K562 (cell line): ENCODE measurements at regions not wholly inside any gene's neighbourhood (a gene's known extent, or its start where the extent isn't known, plus 50 kb on each side); places are given as distances from the start of the nearest gene placed in this dataset.
"Not testable (repeated sequence)": the region's sequence is repeated elsewhere in the genome, so short reads cannot be mapped to it uniquely, and the experiment has no call there.

Source experiments
- ATAC-seq: fragments of 200-7000 bp; cut with Tn5 transposase; 3 replicates; pipeline ENCODE4 v1.9.1; 2020; ENCODE audit warnings: moderate library complexity
- BruUV-seq: library from RNA; stranded (reverse); fragments of 400-500 nt; replicated peaks from 2 replicates; lab custom pipeline; 2021; lab: Mats Ljungman, UMichigan
- CTCF ChIA-PET: fragments of 300-600 bp; formaldehyde crosslinking; extraction: SDS; loops from one replicate; lab custom pipeline; 2021; ENCODE audit warnings: low intra/inter-chr PET ratio; lab: Yijun Ruan, JAX
- POLR2A ChIA-PET: fragments of 300-600, 350-650 bp; sonication (Branson Sonifier 250); formaldehyde crosslinking; extraction: SDS; loops from one replicate; lab custom pipeline; 2021; ENCODE audit warnings: antibody characterized with exemption, inconsistent platforms; lab: Yijun Ruan, JAX
- DNase-seq, 4 experiments: peaks; one replicate each; pipeline versions ENCODE4 v3.0.0 to v3.0.0-alpha.2; 2011 to 2018; ENCODE audit warnings: low spot score in 3 of 4, mixed read lengths in 3 of 4; ENCODE audit errors: extremely low read depth in 1 of 4
- FAIRE-seq: peaks from 2 replicates; lab custom pipeline; 2011; peaks lifted over from hg19 to GRCh38; lab: Jason Lieb, UNC
- H2AFZ ChIP-seq: 2 replicates; pipeline ENCODE4 v1.6.0; 2011; ENCODE audit warnings: low read depth, low read length, control low read depth, inconsistent platforms
- H3K27ac ChIP-seq: fragments of 200-600 bp; 3 replicates; pipeline ENCODE4 v1.8.0; 2011; ENCODE audit warnings: low read depth, mild to moderate bottlenecking, control low read depth, inconsistent platforms, low read length, moderate library complexity, mixed read lengths; ENCODE audit errors: extremely low read depth
- H3K27me3 ChIP-seq, 2 experiments: fragments of 300-600 bp in 1 of 2; 2 replicates in 1 of 2; 3 replicates in 1 of 2; pipeline versions ENCODE4 v1.6.0 to v1.8.0; 2011; ENCODE audit warnings: inconsistent platforms in 2 of 2, low read length in 2 of 2, mild to moderate bottlenecking in 1 of 2, mixed read lengths in 1 of 2, moderate library complexity in 1 of 2; ENCODE audit not compliant: control insufficient read depth in 2 of 2, insufficient read depth in 2 of 2
- H3K36me3 ChIP-seq: fragments of 300-600 bp; 3 replicates; pipeline ENCODE4 v1.8.0; 2011; ENCODE audit warnings: mild to moderate bottlenecking, low read length, inconsistent platforms; ENCODE audit not compliant: control insufficient read depth, insufficient read depth
- H3K4me1 ChIP-seq, 2 experiments: fragments of 200-600 bp in 1 of 2; replicated peaks in 1 of 2; 2 replicates in 1 of 2; 3 replicates in 1 of 2; pipeline versions ENCODE4 v1.5.1 to v1.8.0; 2011; ENCODE audit warnings: inconsistent platforms in 2 of 2, low read length in 2 of 2, mild to moderate bottlenecking in 1 of 2, mixed read lengths in 1 of 2, moderate library complexity in 1 of 2; ENCODE audit not compliant: control insufficient read depth in 2 of 2, insufficient read depth in 2 of 2
- H3K4me2 ChIP-seq: 2 replicates; pipeline ENCODE4 v1.6.1; 2011; ENCODE audit warnings: low read length, control low read depth, inconsistent platforms, mixed read lengths; ENCODE audit not compliant: insufficient read depth
- H3K4me3 ChIP-seq: fragments of 200-600 bp; sonication (generic), shearing (Covaris generic); 2 replicates; pipeline ENCODE4 v1.5.1; 2016; ENCODE audit warnings: control low read depth, inconsistent platforms
- H3K79me2 ChIP-seq: fragments of 200-600 bp; 3 replicates; pipeline ENCODE4 v1.8.0; 2011; ENCODE audit warnings: low read length, inconsistent platforms; ENCODE audit not compliant: control insufficient read depth, insufficient read depth
- H3K9ac ChIP-seq, 2 experiments: 2 replicates each; pipeline versions ENCODE4 v1.6.0 to v1.6.1; 2011; ENCODE audit warnings: low read depth in 2 of 2, low read length in 2 of 2, control low read depth in 1 of 2, inconsistent platforms in 1 of 2, mild to moderate bottlenecking in 1 of 2, mixed read lengths in 1 of 2; ENCODE audit not compliant: insufficient read depth in 1 of 2
- H3K9me1 ChIP-seq: one replicate; pipeline ENCODE4 v1.6.0; 2011; ENCODE audit warnings: inconsistent platforms, mild to moderate bottlenecking, low read length, moderate library complexity; ENCODE audit not compliant: control insufficient read depth, insufficient read depth
- H3K9me3 ChIP-seq: replicated peaks from 2 replicates; pipeline ENCODE4 v1.5.1; 2011; ENCODE audit warnings: low read depth, low read length, inconsistent platforms; ENCODE audit not compliant: control insufficient read depth, insufficient read depth
- H4K20me1 ChIP-seq: replicated peaks from 2 replicates; pipeline ENCODE4 v1.6.1; 2011; ENCODE audit warnings: low read length, inconsistent platforms, mixed read lengths; ENCODE audit not compliant: control insufficient read depth, insufficient read depth
- CEBPB ChIP-seq: fragments of 450-650 bp; IDR thresholded peaks from 2 replicates; pipeline ENCODE4 v1.6.1; 2016; ENCODE audit warnings: missing genetic modification characterization, missing compliant biosample characterization
- ZNF431 ChIP-seq: sonication (generic); formaldehyde crosslinking; IDR thresholded peaks from 2 replicates; pipeline ENCODE4 v1.8.0; 2022; ENCODE audit warnings: mild to moderate bottlenecking, missing genetic modification reagents
- WGBS: fragments of 100-300 bp; shearing (Covaris generic); methylation state at CpG from one replicate; pipeline ENCODE4 v1.1.6; 2016; ENCODE audit warnings: low coverage, mixed read lengths; ENCODE audit not compliant: insufficient coverage; ENCODE audit errors: missing lambda C conversion rate; 5-methylcytosine and 5-hydroxymethylcytosine counted together
- in situ Hi-C: fragments of 300-500 bp; cut with MboI; formaldehyde crosslinking; loops from 4 replicates; pipeline ENCODE4 v1.15.0; 2018; ENCODE audit warnings: inconsistent platforms, mixed read lengths
- intact Hi-C: fragments of 100-400 bp; cut with micrococcal nuclease; formaldehyde crosslinking; loops from 2 replicates; pipeline ENCODE4 v1.14.2; 2022
- TF ChIP-seq, protein P1 (sequence below): fragments of 450-650 bp; IDR thresholded peaks from 2 replicates; pipeline ENCODE4 v1.6.1; 2014; ENCODE audit warnings: low read depth, mild to moderate bottlenecking, moderate library complexity, borderline replicate concordance

DNA sequence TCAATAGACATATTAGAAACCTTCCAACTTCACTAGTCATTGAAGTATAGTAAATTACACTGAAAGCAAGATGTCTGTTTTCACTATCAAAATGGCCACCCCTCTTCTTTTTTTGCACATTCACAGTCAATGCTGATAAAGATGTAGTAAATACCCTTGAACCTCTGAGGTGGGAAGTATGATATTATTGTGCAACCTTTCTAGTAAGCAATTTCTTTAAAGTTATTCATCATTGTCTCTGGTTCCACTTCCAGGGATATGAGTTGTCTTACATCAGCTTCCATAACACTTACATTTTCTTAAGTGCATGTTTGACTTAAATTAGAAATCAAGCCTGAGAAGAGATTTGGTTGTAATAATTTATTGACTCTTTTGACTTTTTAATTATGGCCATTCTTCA is 453.9 kb upstream of the MGAT4C start:
- ChIA-PET POLR2A (no interaction called here), CTCF (no interaction called here)
- DNase-seq (no peak), ATAC-seq (no peak), FAIRE-seq (no peak)
- TF ChIP-seq, protein P1, sequence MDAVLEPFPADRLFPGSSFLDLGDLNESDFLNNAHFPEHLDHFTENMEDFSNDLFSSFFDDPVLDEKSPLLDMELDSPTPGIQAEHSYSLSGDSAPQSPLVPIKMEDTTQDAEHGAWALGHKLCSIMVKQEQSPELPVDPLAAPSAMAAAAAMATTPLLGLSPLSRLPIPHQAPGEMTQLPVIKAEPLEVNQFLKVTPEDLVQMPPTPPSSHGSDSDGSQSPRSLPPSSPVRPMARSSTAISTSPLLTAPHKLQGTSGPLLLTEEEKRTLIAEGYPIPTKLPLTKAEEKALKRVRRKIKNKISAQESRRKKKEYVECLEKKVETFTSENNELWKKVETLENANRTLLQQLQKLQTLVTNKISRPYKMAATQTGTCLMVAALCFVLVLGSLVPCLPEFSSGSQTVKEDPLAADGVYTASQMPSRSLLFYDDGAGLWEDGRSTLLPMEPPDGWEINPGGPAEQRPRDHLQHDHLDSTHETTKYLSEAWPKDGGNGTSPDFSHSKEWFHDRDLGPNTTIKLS, result no peak
- 0 out of 2 replicates have a peak, but pooled peaks have one; percentile 14 for TF ChIP-seq CEBPB (tag)
- H2AFZ ChIP-seq, result no peak overlapping the region
- H3K4me2 ChIP-seq, result no peak overlapping the region
- H3K9ac ChIP-seq, result no peak overlapping the region
- in situ Hi-C loops (no loop called here), intact Hi-C loops (no loop called here)
- H3K27ac ChIP-seq, result no peak overlapping the region
- H3K9me3 ChIP-seq, result no peaks in the 10 kb centered on the region
- H3K27me3 ChIP-seq, result no peaks in the 10 kb centered on the region
- BruUV-seq, result no TSS peak
- H3K36me3 ChIP-seq, result no peaks in the 10 kb centered on the region
- H3K4me3 ChIP-seq, result no peak overlapping the region
- H3K79me2 ChIP-seq, result no peaks in the 10 kb centered on the region
- no peaks in the 10 kb centered on the region for H4K20me1 ChIP-seq
- H3K4me1 ChIP-seq, result no peaks in the 10 kb centered on the region
- H3K9me1 ChIP-seq, result no peaks in the 10 kb centered on the region

DNA sequence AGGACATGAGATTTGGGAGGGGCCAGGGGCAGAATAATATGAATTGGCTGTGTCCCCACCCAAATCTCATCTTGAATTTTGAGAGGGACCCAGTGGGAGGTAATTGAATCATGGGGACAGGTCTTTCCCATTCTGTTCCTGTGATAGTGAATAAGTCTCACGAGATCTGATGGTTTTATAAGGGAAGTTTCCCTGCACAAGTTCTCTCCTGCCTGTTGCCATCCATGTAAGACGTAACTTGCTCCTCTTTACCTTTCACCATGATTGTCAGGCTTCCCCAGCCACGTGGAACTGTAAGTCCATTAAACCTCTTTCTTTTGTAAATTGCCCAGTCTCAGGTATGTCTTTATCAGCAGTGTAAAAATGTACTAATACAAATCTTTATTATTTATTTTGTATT is 452.8 kb upstream of the MGAT4C start:
- in situ Hi-C loops, POLR2A ChIA-PET: not testable (repeated sequence)
- 0% methylated on average over 3 of the region's 3 CpGs for WGBS

More for the DNA sequence above, 452.8 kb upstream of the MGAT4C start:
- FAIRE-seq, H3K27ac ChIP-seq, ATAC-seq, H3K4me3 ChIP-seq, intact Hi-C loops, H3K9me3 ChIP-seq, CTCF ChIA-PET, H3K4me1 ChIP-seq, H3K27me3 ChIP-seq, DNase-seq, H3K9me1 ChIP-seq, H2AFZ ChIP-seq, H3K9ac ChIP-seq, H3K79me2 ChIP-seq, H4K20me1 ChIP-seq, H3K4me2 ChIP-seq, BruUV-seq, H3K36me3 ChIP-seq: not testable (repeated sequence)
- TF ChIP-seq ZNF431 (CRISPR knock-in tag), result peak; percentile 62; the same call in 1 of the 2 replicates
